GM10266 (cell line): ENCODE measurements at regions not wholly inside any gene's neighbourhood (a gene's known extent, or its start where the extent isn't known, plus 50 kb on each side); places are given as distances from the start of the nearest gene placed in this dataset.
"Not testable (repeated sequence)": the region's sequence is repeated elsewhere in the genome, so short reads cannot be mapped to it uniquely, and the experiment has no call there.

Source experiments
- DNase-seq: peaks from one replicate; pipeline ENCODE4 v3.0.0; 2012; ENCODE audit errors: extremely low spot score
- TF ChIP-seq, protein P1 (sequence below): IDR thresholded peaks from 2 replicates; pipeline ENCODE4 v1.5.1; 2012; ENCODE audit warnings: mild to moderate bottlenecking, low read depth; ENCODE audit not compliant: control insufficient read depth, insufficient read depth; ENCODE audit errors: missing control alignments

- DNase-seq, result no peak
- TF ChIP-seq, protein P1, sequence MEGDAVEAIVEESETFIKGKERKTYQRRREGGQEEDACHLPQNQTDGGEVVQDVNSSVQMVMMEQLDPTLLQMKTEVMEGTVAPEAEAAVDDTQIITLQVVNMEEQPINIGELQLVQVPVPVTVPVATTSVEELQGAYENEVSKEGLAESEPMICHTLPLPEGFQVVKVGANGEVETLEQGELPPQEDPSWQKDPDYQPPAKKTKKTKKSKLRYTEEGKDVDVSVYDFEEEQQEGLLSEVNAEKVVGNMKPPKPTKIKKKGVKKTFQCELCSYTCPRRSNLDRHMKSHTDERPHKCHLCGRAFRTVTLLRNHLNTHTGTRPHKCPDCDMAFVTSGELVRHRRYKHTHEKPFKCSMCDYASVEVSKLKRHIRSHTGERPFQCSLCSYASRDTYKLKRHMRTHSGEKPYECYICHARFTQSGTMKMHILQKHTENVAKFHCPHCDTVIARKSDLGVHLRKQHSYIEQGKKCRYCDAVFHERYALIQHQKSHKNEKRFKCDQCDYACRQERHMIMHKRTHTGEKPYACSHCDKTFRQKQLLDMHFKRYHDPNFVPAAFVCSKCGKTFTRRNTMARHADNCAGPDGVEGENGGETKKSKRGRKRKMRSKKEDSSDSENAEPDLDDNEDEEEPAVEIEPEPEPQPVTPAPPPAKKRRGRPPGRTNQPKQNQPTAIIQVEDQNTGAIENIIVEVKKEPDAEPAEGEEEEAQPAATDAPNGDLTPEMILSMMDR, result no peak
Measured at GRCh38 chr6:86685230-86685797, 252.0 kb upstream of the HTR1E start.

DNA sequence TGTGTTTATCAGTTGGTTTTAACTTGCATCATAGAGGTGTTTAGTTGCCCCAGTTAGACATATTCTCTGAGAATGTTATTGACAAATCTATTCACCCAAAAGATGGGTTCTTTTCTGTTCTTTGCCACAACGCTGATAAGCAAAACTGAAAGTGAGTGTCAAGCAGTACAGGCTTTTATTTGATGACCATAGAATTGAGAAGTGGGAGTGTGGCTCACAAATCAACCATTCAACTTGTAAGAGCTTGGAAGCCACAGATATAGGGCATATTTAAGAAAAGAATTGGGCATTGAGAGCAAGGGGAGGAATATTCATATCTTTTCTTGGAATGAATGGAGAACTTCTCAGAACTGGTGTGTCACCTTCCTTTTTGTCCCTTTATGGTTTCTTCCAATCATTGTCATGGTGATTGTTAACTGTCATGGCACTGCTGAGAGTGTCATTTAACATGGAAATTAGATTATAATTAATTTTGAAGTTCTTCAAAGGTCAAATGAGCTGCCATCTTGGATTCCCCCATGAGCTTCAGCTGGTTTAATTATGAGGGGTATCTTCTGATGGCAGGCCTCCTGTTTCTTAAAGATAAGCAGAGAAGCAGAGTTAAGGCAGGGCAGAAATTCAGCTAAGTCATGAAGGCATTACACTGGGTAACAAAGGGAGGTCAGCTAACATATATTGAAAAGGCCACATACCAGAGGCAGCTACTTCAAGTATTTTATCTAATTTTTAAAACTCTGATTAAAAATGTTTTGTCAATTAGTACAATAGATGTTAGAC is 254.0 kb upstream of the HTR1E start:
- DNase-seq, result no peak
- TF ChIP-seq, protein P1, result no peak

- TF ChIP-seq, protein P1, result no peak
- DNase-seq, result no peak
Measured at GRCh38 chr6:86682297-86682696, 255.0 kb upstream of the HTR1E start.

DNA sequence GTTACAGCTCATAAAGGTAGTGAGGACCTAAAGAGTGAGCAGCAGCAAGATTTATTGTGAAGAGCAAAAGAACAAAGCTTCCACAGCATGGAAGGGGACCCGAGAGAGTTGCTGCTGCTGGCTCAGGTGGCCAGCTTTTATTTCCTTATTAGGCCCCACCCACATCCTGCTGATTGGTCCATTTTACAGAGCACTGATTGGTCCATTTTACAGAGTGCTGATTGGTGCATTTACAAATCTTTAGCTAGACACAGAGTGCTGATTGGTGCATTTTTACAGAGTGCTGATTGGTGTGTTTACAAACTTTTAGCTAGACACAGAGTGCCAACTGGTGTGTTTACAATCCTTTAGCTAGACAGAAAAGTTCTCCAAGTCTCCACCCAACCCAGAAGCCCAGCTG is 256.2 kb upstream of the HTR1E start:
- not testable (repeated sequence) for DNase-seq

DNA sequence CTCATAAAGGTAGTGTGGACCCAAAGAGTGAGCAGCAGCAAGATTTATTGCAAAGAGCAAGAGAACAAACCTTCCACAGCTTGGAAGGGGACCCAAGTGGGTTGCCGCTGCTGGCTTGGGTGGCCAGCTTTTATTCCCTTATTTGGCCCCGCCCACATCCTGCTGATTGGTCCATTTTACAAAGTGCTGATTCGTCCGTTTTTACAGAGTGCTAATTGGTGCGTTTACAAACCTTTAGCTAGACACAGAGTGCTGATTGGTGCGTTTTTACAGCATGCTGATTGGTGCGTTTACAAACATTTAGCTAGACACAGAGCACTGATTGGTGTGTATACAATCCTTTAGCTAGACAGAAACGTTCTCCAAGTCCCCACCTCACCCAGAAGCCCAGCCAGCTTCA is 265.2 kb upstream of the HTR1E start:
- DNase-seq, result not testable (repeated sequence)

GRCh38 chr6:86657192-86657591 is 280.1 kb upstream of the HTR1E start:
- TF ChIP-seq, protein P1, result no peak

DNA sequence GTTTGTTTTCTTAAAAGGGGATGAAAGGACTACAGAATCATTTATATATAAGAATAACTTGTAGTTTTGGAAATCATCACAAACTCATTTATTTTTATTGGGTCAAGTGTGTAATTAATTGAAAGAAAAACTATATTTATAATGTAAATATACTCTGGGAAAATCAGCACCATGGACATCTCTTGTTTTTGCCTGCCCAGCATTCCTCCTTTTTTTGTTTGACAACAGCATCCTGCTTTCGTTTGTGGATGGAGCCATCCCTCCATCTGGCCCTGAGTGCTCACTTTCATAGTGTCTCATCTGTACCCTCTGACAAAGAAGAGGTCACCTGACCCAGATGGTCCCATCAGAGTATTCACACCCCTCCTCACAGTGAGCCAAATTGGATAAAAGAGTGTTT is 308.2 kb upstream of the HTR1E start:
- TF ChIP-seq, protein P1, result no peak
- no peak for DNase-seq

More at GRCh38 chr6:86657192-86657591, 280.1 kb upstream of the HTR1E start:
- DNase-seq, result no peak

GRCh38 chr6:86619428-86619827 is 317.9 kb upstream of the HTR1E start:
- TF ChIP-seq, protein P1, result no peak
- no peak for DNase-seq
